ENCODE measurements at regions not wholly inside any gene's neighbourhood (a gene's known extent, or its start where the extent isn't known, plus 50 kb on each side); places are given as distances from the start of the nearest gene placed in this dataset.

GRCh38 chr3:64954995-64955636, 267.3 kb upstream of the ADAMTS9 start:
- H3K4me2 ChIP-seq (ENCODE audit: unreplicated experiment): no peak overlapping the region
- 16 to 22% methylated on average over 4 of the region's 4 CpGs for WGBS, 2 experiments (ENCODE audit: low coverage in 1 of 2, low lambda C conversion rate in 2 of 2, missing lambda C conversion rate in 2 of 2)

GRCh38 chr3:64945171-64945729, 257.4 kb upstream of the ADAMTS9 start:
- no peaks in the 10 kb centered on the region for H3K9me3 ChIP-seq (ENCODE audit: low read depth)
- TF ChIP-seq EZH2phosphoT487 (IDR thresholded peaks at IDR 0.05; ENCODE audit: insufficient read depth, low read depth) (no peak), EZH2 (IDR thresholded peaks at IDR 0.05; ENCODE audit: insufficient read depth, poor library complexity, severe bottlenecking) (no peak)
- H3K27ac ChIP-seq: no peak overlapping the region
- no peaks in the 10 kb centered on the region for H4K20me1 ChIP-seq (ENCODE audit: insufficient read depth)
- H2AFZ ChIP-seq: no peak overlapping the region
- H3K9me2 ChIP-seq (ENCODE audit: insufficient read depth): no peaks in the 10 kb centered on the region
- H3K4me1 ChIP-seq (ENCODE audit: insufficient read depth): no peaks in the 10 kb centered on the region
- no peak overlapping the region for H3K4me2 ChIP-seq (ENCODE audit: unreplicated experiment)
- no peak for DNase-seq
- 0 out of 2 replicates have a peak, but pooled peaks cover 4% of the 10 kb centered on the region for H3K27me3 ChIP-seq (replicated peaks; ENCODE audit: insufficient read depth)
- H3K36me3 ChIP-seq (ENCODE audit: low read depth): no peaks in the 10 kb centered on the region
- in situ Hi-C loops (cut with MboI): no loop called here
- 34 to 42% methylated on average over 6 of the region's 6 CpGs for WGBS, 2 experiments (ENCODE audit: low coverage in 1 of 2, low lambda C conversion rate in 2 of 2, missing lambda C conversion rate in 2 of 2)
- no peak overlapping the region for H3K9ac ChIP-seq
- H3F3A ChIP-seq (ENCODE audit: insufficient read depth): no peaks in the 10 kb centered on the region
- H3K4me3 ChIP-seq: no peak overlapping the region
- no peaks in the 10 kb centered on the region for H3K79me2 ChIP-seq (ENCODE audit: insufficient read depth)

More at GRCh38 chr3:64954995-64955636, 267.3 kb upstream of the ADAMTS9 start:
- H3K9ac ChIP-seq: no peak overlapping the region
- TF ChIP-seq EZH2phosphoT487 (IDR thresholded peaks at IDR 0.05; ENCODE audit: insufficient read depth, low read depth): no peak
- H3K79me2 ChIP-seq (ENCODE audit: insufficient read depth): no peaks in the 10 kb centered on the region
- no peaks in the 10 kb centered on the region for H3K9me3 ChIP-seq (ENCODE audit: low read depth)
- in situ Hi-C loops (cut with MboI): no loop called here
- H2AFZ ChIP-seq: no peak overlapping the region
- no peaks in the 10 kb centered on the region for H3K4me1 ChIP-seq (ENCODE audit: insufficient read depth)
- no peaks in the 10 kb centered on the region for H4K20me1 ChIP-seq (ENCODE audit: insufficient read depth)
- no peaks in the 10 kb centered on the region for H3F3A ChIP-seq (ENCODE audit: insufficient read depth)
- no peak overlapping the region for H3K4me3 ChIP-seq
- no peaks in the 10 kb centered on the region for H3K36me3 ChIP-seq (ENCODE audit: low read depth)
- H3K27me3 ChIP-seq (replicated peaks; ENCODE audit: insufficient read depth): no peaks in the 10 kb centered on the region
- no peak overlapping the region for H3K27ac ChIP-seq
- DNase-seq: no peak
- no peaks in the 10 kb centered on the region for H3K9me2 ChIP-seq (ENCODE audit: insufficient read depth)

- 72 to 76% methylated on average over 4 of the region's 4 CpGs for WGBS, 2 experiments (ENCODE audit: low coverage in 1 of 2, low lambda C conversion rate in 2 of 2, missing lambda C conversion rate in 2 of 2)
- Histone ChIP-seq H4K20me1 (ENCODE audit: insufficient read depth) (no peaks in the 10 kb centered on the region), H3K4me2 (ENCODE audit: unreplicated experiment) (no peak overlapping the region), H3K4me3 (no peak overlapping the region), H3K79me2 (ENCODE audit: insufficient read depth) (no peaks in the 10 kb centered on the region), H3K9me2 (ENCODE audit: insufficient read depth) (no peaks in the 10 kb centered on the region), H3F3A (ENCODE audit: insufficient read depth) (no peaks in the 10 kb centered on the region), H2AFZ (no peak overlapping the region), H3K4me1 (ENCODE audit: insufficient read depth) (no peaks in the 10 kb centered on the region), H3K9me3 (ENCODE audit: low read depth) (no peaks in the 10 kb centered on the region), H3K36me3 (ENCODE audit: low read depth) (no peaks in the 10 kb centered on the region), H3K27ac (no peak overlapping the region), H3K9ac (no peak overlapping the region), H3K27me3 (replicated peaks; ENCODE audit: insufficient read depth) (0 out of 2 replicates have a peak, but pooled peaks cover 4% of the 10 kb centered on the region)
- in situ Hi-C loops (cut with MboI): no loop called here
- no peak for TF ChIP-seq EZH2phosphoT487 (IDR thresholded peaks at IDR 0.05; ENCODE audit: insufficient read depth, low read depth)
- TF ChIP-seq EZH2 (IDR thresholded peaks at IDR 0.05; ENCODE audit: insufficient read depth, poor library complexity, severe bottlenecking): no peak
- no peak for DNase-seq
These were observed 256.1 kb upstream of the ADAMTS9 start for GRCh38 chr3:64943866-64944265.

GRCh38 chr3:64940596-64941348, 253.0 kb upstream of the ADAMTS9 start:
- Histone ChIP-seq H3K4me3 (no peak overlapping the region), H3K27ac (no peak overlapping the region), H3K79me2 (ENCODE audit: insufficient read depth) (no peaks in the 10 kb centered on the region), H3K4me1 (ENCODE audit: insufficient read depth) (no peaks in the 10 kb centered on the region), H4K20me1 (ENCODE audit: insufficient read depth) (no peaks in the 10 kb centered on the region), H3K9me3 (ENCODE audit: low read depth) (no peaks in the 10 kb centered on the region), H3F3A (ENCODE audit: insufficient read depth) (no peaks in the 10 kb centered on the region), H2AFZ (no peak overlapping the region), H3K9me2 (ENCODE audit: insufficient read depth) (no peaks in the 10 kb centered on the region), H3K27me3 (replicated peaks; ENCODE audit: insufficient read depth) (0 out of 2 replicates have a peak, but pooled peaks cover 4% of the 10 kb centered on the region), H3K9ac (no peak overlapping the region), H3K36me3 (ENCODE audit: low read depth) (no peaks in the 10 kb centered on the region), H3K4me2 (ENCODE audit: unreplicated experiment) (no peak overlapping the region)
- in situ Hi-C loops (cut with MboI): no loop called here
- DNase-seq: no peak
- TF ChIP-seq EZH2 (IDR thresholded peaks at IDR 0.05; ENCODE audit: insufficient read depth, poor library complexity, severe bottlenecking) (no peak), EZH2phosphoT487 (IDR thresholded peaks at IDR 0.05; ENCODE audit: insufficient read depth, low read depth) (no peak)
- WGBS, 2 experiments (ENCODE audit: low coverage in 1 of 2, low lambda C conversion rate in 2 of 2, missing lambda C conversion rate in 2 of 2): 73 to 83% methylated on average over 10 of the region's 10 CpGs
